Osteocyte (in vitro differentiated cells): ENCODE measurements at regions not wholly inside any gene's neighbourhood (a gene's known extent, or its start where the extent isn't known, plus 50 kb on each side); places are given as distances from the start of the nearest gene placed in this dataset.

Experiments used
- DNase-seq: peaks from one replicate; pipeline ENCODE4 v3.0.0; 2021; ENCODE audit warnings: mixed read lengths; ENCODE audit not compliant: unreplicated experiment; ENCODE audit errors: extremely low spot score
- H3K27ac Mint-ChIP-seq: one replicate; pipeline ENCODE4 v1.8.0; 2021; ENCODE audit warnings: mild to moderate bottlenecking, mixed read lengths; ENCODE audit not compliant: unreplicated experiment
- H3K27me3 Mint-ChIP-seq: one replicate; pipeline ENCODE4 v1.8.0; 2021; ENCODE audit warnings: mixed read lengths; ENCODE audit not compliant: unreplicated experiment
- H3K36me3 Mint-ChIP-seq: one replicate; pipeline ENCODE4 v1.8.0; 2021; ENCODE audit warnings: mixed read lengths; ENCODE audit not compliant: unreplicated experiment
- H3K4me1 Mint-ChIP-seq: one replicate; pipeline ENCODE4 v1.8.0; 2021; ENCODE audit warnings: mixed read lengths; ENCODE audit not compliant: unreplicated experiment
- H3K4me3 Mint-ChIP-seq: one replicate; pipeline ENCODE4 v1.8.0; 2021; ENCODE audit warnings: mild to moderate bottlenecking, moderate library complexity, mixed read lengths; ENCODE audit not compliant: unreplicated experiment
- H3K9me3 Mint-ChIP-seq: one replicate; pipeline ENCODE4 v1.8.0; 2021; ENCODE audit warnings: mixed read lengths; ENCODE audit not compliant: unreplicated experiment
- CTCF ChIP-seq: fragments of 200-600 bp; sonication (generic); IDR thresholded peaks from 2 replicates; pipeline ENCODE4 v1.5.0; 2021; ENCODE audit warnings: antibody characterized with exemption, mild to moderate bottlenecking, moderate library complexity

GRCh38 chr19:32233091-32233490 is 112.3 kb upstream of the ZNF507 start:
- Mint-ChIP-seq H3K4me1 (no peaks in the 10 kb centered on the region), H3K27me3 (no peaks in the 10 kb centered on the region), H3K36me3 (no peaks in the 10 kb centered on the region), H3K4me3 (no peak overlapping the region), H3K9me3 (no peaks in the 10 kb centered on the region), H3K27ac (no peak overlapping the region)
- DNase-seq, result peak; percentile 73
- TF ChIP-seq CTCF, result no peak

GRCh38 chr19:32233885-32234284 is 111.5 kb upstream of the ZNF507 start:
- Mint-ChIP-seq H3K27me3 (no peaks in the 10 kb centered on the region), H3K9me3 (no peaks in the 10 kb centered on the region), H3K27ac (no peak overlapping the region), H3K4me1 (no peaks in the 10 kb centered on the region), H3K4me3 (no peak overlapping the region), H3K36me3 (no peaks in the 10 kb centered on the region)
- no peak for TF ChIP-seq CTCF
- DNase-seq, result peak; percentile 51

GRCh38 chr19:32234663-32235217 is 110.7 kb upstream of the ZNF507 start:
- no peak overlapping the region for H3K4me3 Mint-ChIP-seq
- H3K9me3 Mint-ChIP-seq, result no peaks in the 10 kb centered on the region
- H3K36me3 Mint-ChIP-seq, result no peaks in the 10 kb centered on the region
- no peaks in the 10 kb centered on the region for H3K27me3 Mint-ChIP-seq
- H3K4me1 Mint-ChIP-seq, result no peaks in the 10 kb centered on the region
- H3K27ac Mint-ChIP-seq, result no peak overlapping the region
- TF ChIP-seq CTCF, result no peak
- no peak for DNase-seq

GRCh38 chr19:32238076-32238475 is 107.3 kb upstream of the ZNF507 start:
- TF ChIP-seq CTCF, result no peak
- Mint-ChIP-seq H3K27me3 (no peaks in the 10 kb centered on the region), H3K36me3 (no peaks in the 10 kb centered on the region), H3K4me3 (no peak overlapping the region), H3K9me3 (no peaks in the 10 kb centered on the region), H3K27ac (no peak overlapping the region), H3K4me1 (no peaks in the 10 kb centered on the region)
- DNase-seq, result no peak

- Mint-ChIP-seq H3K27me3 (no peaks in the 10 kb centered on the region), H3K36me3 (no peaks in the 10 kb centered on the region), H3K9me3 (no peaks in the 10 kb centered on the region), H3K27ac (no peak overlapping the region), H3K4me3 (no peak overlapping the region), H3K4me1 (no peaks in the 10 kb centered on the region)
- peak; percentile 64 for DNase-seq
- no peak for TF ChIP-seq CTCF
Measured at GRCh38 chr19:32240316-32240715, 105.1 kb upstream of the ZNF507 start.
